AG10803 (cell line): ENCODE measurements at regions not wholly inside any gene's neighbourhood (a gene's known extent, or its start where the extent isn't known, plus 50 kb on each side); places are given as distances from the start of the nearest gene placed in this dataset.
A peak's percentile ranks its signal among the peaks of the same experiment; 100 is the strongest.
"Not testable (repeated sequence)": the region's sequence is repeated elsewhere in the genome, so short reads cannot be mapped to it uniquely, and the experiment has no call there.

Experiments used
- DNase-seq: peaks from one replicate; pipeline ENCODE4 v3.0.0; 2010; ENCODE audit warnings: low read depth
- H3K4me3 ChIP-seq: 2 replicates; pipeline ENCODE4 v1.5.1; 2011; ENCODE audit warnings: mild to moderate bottlenecking, low read length, control low read depth
- CTCF ChIP-seq: conservative IDR thresholded peaks from 2 replicates; pipeline ENCODE4 v1.5.1; 2011; ENCODE audit warnings: mild to moderate bottlenecking, low read length, control low read depth, inconsistent platforms

GRCh38 chr7:6930787-6931186, 104.7 kb upstream of the CCZ1B start:
- DNase-seq, H3K4me3 ChIP-seq: not testable (repeated sequence)
- peak; percentile 47 for TF ChIP-seq CTCF

- not testable (repeated sequence) for H3K4me3 ChIP-seq
- DNase-seq, result peak; percentile 54
Measured at GRCh38 chr7:6931456-6931855, 105.4 kb upstream of the CCZ1B start.

DNA sequence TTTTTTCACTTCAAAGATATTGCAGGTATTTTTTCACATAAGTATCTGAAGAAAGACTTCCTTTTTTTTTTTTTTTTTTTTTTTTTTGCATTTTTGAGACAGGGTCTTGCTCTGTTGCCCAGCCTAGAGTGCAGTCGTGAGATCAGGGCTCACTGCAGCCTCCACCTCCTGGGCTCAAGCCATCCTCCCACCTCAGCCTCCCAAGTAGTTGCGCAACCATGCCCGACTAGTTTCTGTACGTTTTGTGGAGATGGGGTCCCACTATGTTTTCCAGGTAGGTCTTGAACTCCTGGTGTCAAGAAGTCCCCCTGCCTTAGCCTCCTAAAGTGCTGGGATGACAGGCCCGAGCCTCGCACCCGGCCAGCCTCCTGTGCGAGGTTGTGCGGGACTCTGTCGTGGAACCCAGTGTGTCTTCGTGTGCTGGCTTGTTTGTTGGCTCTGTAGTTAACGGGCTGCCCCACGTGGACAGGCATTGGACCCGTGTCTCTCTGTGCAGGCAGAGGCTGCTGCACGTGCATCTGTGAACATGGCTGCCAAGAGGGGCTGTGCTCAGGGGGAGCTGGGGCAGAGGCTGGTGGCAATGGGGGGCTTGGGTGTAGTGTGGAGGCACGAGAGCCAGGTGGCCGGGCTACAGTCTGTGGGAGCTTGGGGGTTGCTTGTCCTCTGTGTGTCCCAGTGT, 108.0 kb upstream of the CCZ1B start:
- not testable (repeated sequence) for DNase-seq, H3K4me3 ChIP-seq

GRCh38 chr7:6934981-6935380, 108.9 kb upstream of the CCZ1B start:
- TF ChIP-seq CTCF, result no peak
- DNase-seq, result no peak
- H3K4me3 ChIP-seq, result no peak overlapping the region

GRCh38 chr7:6936626-6937025, 110.6 kb upstream of the CCZ1B start:
- not testable (repeated sequence) for H3K4me3 ChIP-seq, DNase-seq

GRCh38 chr7:6937746-6938145, 111.7 kb upstream of the CCZ1B start:
- DNase-seq, H3K4me3 ChIP-seq: not testable (repeated sequence)

- peak; percentile 47 for TF ChIP-seq CTCF
- H3K4me3 ChIP-seq, result not testable (repeated sequence)
- DNase-seq, result peak; percentile 20
Measured at GRCh38 chr7:6938284-6938683, 112.2 kb upstream of the CCZ1B start.

DNA sequence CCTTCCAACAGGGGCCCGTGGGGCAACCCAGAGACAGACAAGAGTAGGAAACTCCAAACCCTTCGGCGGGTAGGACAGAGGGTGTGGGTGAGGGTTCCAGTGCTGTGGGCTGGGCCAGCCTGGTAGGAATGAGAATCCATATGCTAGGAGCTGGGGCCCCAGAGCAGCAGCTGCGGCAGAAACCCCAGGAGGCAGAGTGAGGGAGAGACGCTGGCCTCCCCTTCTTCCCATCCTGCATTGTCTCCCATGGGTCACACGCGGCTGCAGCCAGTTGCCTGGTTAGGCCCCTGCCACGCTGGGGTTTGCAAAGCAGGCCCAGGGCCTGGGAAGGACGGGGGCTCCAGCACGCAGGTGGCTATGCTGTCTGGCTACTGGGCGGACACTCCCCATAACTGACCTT, 113.1 kb upstream of the CCZ1B start:
- not testable (repeated sequence) for H3K4me3 ChIP-seq, DNase-seq

GRCh38 chr7:6939896-6940295, 113.8 kb upstream of the CCZ1B start:
- not testable (repeated sequence) for H3K4me3 ChIP-seq, DNase-seq

DNA sequence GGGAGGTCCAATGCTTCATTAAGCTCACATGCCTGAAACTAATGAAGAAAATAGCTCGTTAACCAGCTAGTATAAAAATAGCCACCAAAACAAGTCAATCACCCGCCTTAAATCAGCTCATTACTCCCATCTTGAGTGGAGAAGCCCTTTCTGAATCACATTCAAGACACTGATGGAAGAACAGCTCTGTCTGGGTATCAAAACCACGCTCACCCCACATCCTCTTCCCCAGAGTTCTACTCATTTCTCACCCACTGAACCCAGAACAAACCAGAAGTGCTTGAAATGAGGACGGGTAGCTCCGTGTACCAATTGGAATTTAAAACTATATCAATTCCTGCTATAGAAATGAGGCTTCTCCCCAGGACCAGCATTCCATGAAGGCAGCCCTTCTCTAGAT, 120.8 kb upstream of the CCZ1B start:
- DNase-seq, H3K4me3 ChIP-seq: not testable (repeated sequence)

- not testable (repeated sequence) for DNase-seq
Measured at GRCh38 chr7:6950231-6950630, 124.2 kb upstream of the CCZ1B start.

DNA sequence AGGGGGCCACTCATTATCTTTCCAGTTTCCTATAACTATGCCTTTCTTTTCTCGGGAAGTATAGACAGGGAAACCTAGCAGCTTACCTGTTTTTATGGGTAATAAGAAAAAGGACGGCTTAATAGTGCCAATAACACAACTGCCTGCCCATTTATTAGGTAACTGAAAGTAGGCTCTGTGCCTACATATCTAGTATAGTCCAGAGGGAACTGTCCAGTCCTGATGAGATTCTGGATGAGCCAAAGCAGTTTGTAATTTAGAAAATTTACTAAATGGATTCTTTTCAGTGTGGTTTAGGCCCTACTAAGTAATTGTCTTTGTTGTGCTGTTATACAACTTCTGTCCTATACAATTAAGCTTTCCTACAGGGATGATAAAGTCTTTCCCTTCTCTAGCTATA, 125.5 kb upstream of the CCZ1B start:
- H3K4me3 ChIP-seq, DNase-seq: not testable (repeated sequence)

More at GRCh38 chr7:6950231-6950630, 124.2 kb upstream of the CCZ1B start:
- H3K4me3 ChIP-seq, result not testable (repeated sequence)
